HepG2 (cell line): ENCODE measurements at regions not wholly inside any gene's neighbourhood (a gene's known extent, or its start where the extent isn't known, plus 50 kb on each side); places are given as distances from the start of the nearest gene placed in this dataset.

ENCODE experiments used
- CREB1 ChIP-seq, 2 experiments: fragments of 450-650 bp in 1 of 2; IDR thresholded peaks; 2 replicates each; pipeline ENCODE4 v1.6.1; 2016 to 2017; ENCODE audit warnings: control low read depth in 1 of 2, mild to moderate bottlenecking in 1 of 2, missing compliant biosample characterization in 1 of 2, missing genetic modification characterization in 1 of 2
- E2F2 ChIP-seq: sonication (generic); formaldehyde crosslinking; IDR thresholded peaks from 2 replicates; pipeline ENCODE4 v1.4.0; 2020; ENCODE audit warnings: missing genetic modification reagents, borderline replicate concordance
- HES4 ChIP-seq: sonication (generic); formaldehyde crosslinking; IDR thresholded peaks from 2 replicates; pipeline ENCODE4 v1.9.0; 2021; ENCODE audit warnings: mild to moderate bottlenecking, missing genetic modification reagents, borderline replicate concordance
- HMGXB4 ChIP-seq, 2 experiments: sonication (generic) in 1 of 2; formaldehyde crosslinking in 1 of 2; IDR thresholded peaks; 2 replicates each; pipeline versions ENCODE4 v1.4.0 to v1.6.1; 2018 to 2020; ENCODE audit warnings: missing genetic modification reagents in 2 of 2, borderline replicate concordance in 1 of 2, low read depth in 1 of 2, mild to moderate bottlenecking in 1 of 2, missing biosample characterization in 1 of 2
- MYNN ChIP-seq: sonication (generic); formaldehyde crosslinking; IDR thresholded peaks from 2 replicates; pipeline ENCODE4 v1.4.0; 2020; ENCODE audit warnings: mild to moderate bottlenecking, low read depth, missing genetic modification reagents
- SOX6 ChIP-seq, 2 experiments: fragments of 450-650 bp in 1 of 2; sonication (generic) in 1 of 2; formaldehyde crosslinking in 1 of 2; IDR thresholded peaks; 2 replicates each; pipeline versions ENCODE4 v1.4.0 to v1.6.1; 2017 to 2020; ENCODE audit warnings: antibody characterized with exemption in 1 of 2, mild to moderate bottlenecking in 1 of 2, missing genetic modification reagents in 1 of 2
- ZSCAN9 ChIP-seq: IDR thresholded peaks from 2 replicates; pipeline ENCODE4 v1.6.1; 2016; ENCODE audit warnings: borderline replicate concordance

- TF ChIP-seq HES4 (CRISPR knock-in tag): 0 out of 2 replicates have a peak, but pooled peaks have one; percentile 37
- TF ChIP-seq ZSCAN9: 0 out of 2 replicates have a peak, but pooled peaks have one; percentile 12
- peak; percentile 44; the same call in 1 of the 2 replicates for TF ChIP-seq CREB1 (IDR thresholded peaks at IDR 0.05)
- no peak for TF ChIP-seq CREB1 (CRISPR knock-in tag; IDR thresholded peaks at IDR 0.05)
- TF ChIP-seq HMGXB4 (CRISPR knock-in tag; IDR thresholded peaks at IDR 0.05; ENCODE audit: borderline replicate concordance in 1 of 2, low read depth in 1 of 2): no peak
- no peak for TF ChIP-seq SOX6 (IDR thresholded peaks at IDR 0.05)
- TF ChIP-seq SOX6 (CRISPR knock-in tag; IDR thresholded peaks at IDR 0.05): 0 out of 2 replicates have a peak, but pooled peaks have one; percentile 4
- TF ChIP-seq MYNN (CRISPR knock-in tag): 0 out of 2 replicates have a peak, but pooled peaks have one; percentile 38
- no peak for TF ChIP-seq E2F2
Measured at GRCh38 chr20:50309280-50309763, 118.7 kb downstream of the CEBPB start (continued).
